WTC11 (cell line): ENCODE measurements at regions not wholly inside any gene's neighbourhood (a gene's known extent, or its start where the extent isn't known, plus 50 kb on each side); places are given as distances from the start of the nearest gene placed in this dataset.

ENCODE experiments used
- ATAC-seq: fragments of 200-7000 bp; cut with Tn5 transposase; 2 replicates; pipeline ENCODE4 v1.10.0; 2021; ENCODE audit warnings: mild to moderate bottlenecking, moderate library complexity
- CTCF ChIA-PET: fragments of 300-600 bp; sonication (Branson Sonifier 250); formaldehyde crosslinking; loops from one replicate; lab custom pipeline; 2021; ENCODE audit warnings: antibody characterized with exemption; lab: Charles Lee
- POLR2A ChIA-PET: fragments of 350-600 bp; sonication (Branson Sonifier 250); formaldehyde crosslinking; loops from one replicate; lab custom pipeline; 2021; ENCODE audit warnings: antibody characterized with exemption; lab: Charles Lee
- DNase-seq: peaks from one replicate; pipeline ENCODE4 v3.0.0; 2021; ENCODE audit warnings: low spot score
- H3K27ac Mint-ChIP-seq: 2 replicates; pipeline ENCODE4 v1.8.0; 2021; ENCODE audit warnings: mixed read lengths
- H3K27me3 Mint-ChIP-seq: 2 replicates; pipeline ENCODE4 v1.8.0; 2021; ENCODE audit warnings: low read depth, mild to moderate bottlenecking, moderate library complexity, mixed read lengths
- H3K36me3 Mint-ChIP-seq: 2 replicates; pipeline ENCODE4 v1.8.0; 2021; ENCODE audit warnings: mixed read lengths
- H3K4me1 Mint-ChIP-seq: 2 replicates; pipeline ENCODE4 v1.8.0; 2022; ENCODE audit warnings: mixed read lengths
- H3K4me3 Mint-ChIP-seq: 2 replicates; pipeline ENCODE4 v1.8.0; 2021; ENCODE audit warnings: mild to moderate bottlenecking, moderate library complexity, mixed read lengths
- H3K9me3 Mint-ChIP-seq: 2 replicates; pipeline ENCODE4 v1.8.0; 2021; ENCODE audit warnings: mixed read lengths
- CBFB ChIP-seq: sonication (generic); formaldehyde crosslinking; IDR thresholded peaks from 2 replicates; pipeline ENCODE4 v1.8.1; 2022; ENCODE audit warnings: mild to moderate bottlenecking, low read depth, missing genetic modification reagents
- CREM ChIP-seq: sonication (generic); formaldehyde crosslinking; IDR thresholded peaks from 2 replicates; pipeline ENCODE4 v1.8.1; 2022; ENCODE audit warnings: mild to moderate bottlenecking, missing genetic modification reagents, moderate library complexity
- ETV6 ChIP-seq: sonication (generic); formaldehyde crosslinking; IDR thresholded peaks from 2 replicates; pipeline ENCODE4 v1.8.1; 2022; ENCODE audit warnings: mild to moderate bottlenecking, missing genetic modification reagents
- FOXK1 ChIP-seq: sonication (generic); formaldehyde crosslinking; IDR thresholded peaks from 2 replicates; pipeline ENCODE4 v1.8.0; 2022; ENCODE audit warnings: mild to moderate bottlenecking, moderate library complexity, missing genetic modification reagents
- FOXP1 ChIP-seq: sonication (generic); formaldehyde crosslinking; IDR thresholded peaks from 2 replicates; pipeline ENCODE4 v1.8.0; 2022; ENCODE audit warnings: missing genetic modification reagents, mild to moderate bottlenecking, moderate library complexity, borderline replicate concordance
- HMGA2 ChIP-seq: fragments of 250-450 bp; sonication (Bioruptor Pico); IDR thresholded peaks from 2 replicates; pipeline ENCODE4 v1.4.0; 2021; ENCODE audit warnings: mild to moderate bottlenecking, moderate library complexity
- NFE2L1 ChIP-seq: sonication (generic); formaldehyde crosslinking; IDR thresholded peaks from 2 replicates; pipeline ENCODE4 v1.8.1; 2023; ENCODE audit warnings: missing genetic modification reagents
- RORB ChIP-seq: fragments of 250-450 bp; sonication (Bioruptor Pico); IDR thresholded peaks from 2 replicates; pipeline ENCODE4 v1.9.0; 2021; ENCODE audit warnings: mild to moderate bottlenecking
- SMAD3 ChIP-seq: sonication (generic); formaldehyde crosslinking; IDR thresholded peaks from 2 replicates; pipeline ENCODE4 v1.8.0; 2022; ENCODE audit warnings: missing genetic modification reagents, mild to moderate bottlenecking, borderline replicate concordance
- TEAD1 ChIP-seq: sonication (generic); formaldehyde crosslinking; IDR thresholded peaks from 2 replicates; pipeline ENCODE4 v1.8.0; 2022; ENCODE audit warnings: mild to moderate bottlenecking, missing genetic modification reagents
- ZNF671 ChIP-seq: fragments of 250-450 bp; sonication (Bioruptor Pico); IDR thresholded peaks from 2 replicates; pipeline ENCODE4 v1.8.0; 2021; ENCODE audit warnings: mild to moderate bottlenecking
- TF ChIP-seq, protein P1 (sequence below): sonication (generic); formaldehyde crosslinking; IDR thresholded peaks from 2 replicates; pipeline ENCODE4 v1.8.1; 2023; ENCODE audit warnings: mild to moderate bottlenecking, moderate library complexity, missing genetic modification reagents
- TF ChIP-seq, protein P2 (sequence below): fragments of 250-450 bp; sonication (Bioruptor Pico); IDR thresholded peaks from 2 replicates; pipeline ENCODE4 v1.9.0; 2021; ENCODE audit warnings: moderate library complexity, mild to moderate bottlenecking, inconsistent platforms, borderline replicate concordance
- TF ChIP-seq, protein P3 (sequence below): fragments of 250-450 bp; sonication (Bioruptor Pico); IDR thresholded peaks from 2 replicates; pipeline ENCODE4 v1.9.0; 2021; ENCODE audit warnings: mild to moderate bottlenecking, borderline replicate concordance
- TF ChIP-seq, protein P4 (sequence below): sonication (generic); formaldehyde crosslinking; IDR thresholded peaks from 2 replicates; pipeline ENCODE4 v1.8.0; 2022; ENCODE audit warnings: mild to moderate bottlenecking, missing genetic modification reagents
- TF ChIP-seq, protein P5 (sequence below): fragments of 250-450 bp; sonication (Bioruptor Pico); IDR thresholded peaks from 2 replicates; pipeline ENCODE4 v1.8.0; 2021; ENCODE audit warnings: mild to moderate bottlenecking
- TF ChIP-seq, protein P6 (sequence below): fragments of 250-450 bp; sonication (Bioruptor Pico); IDR thresholded peaks from 2 replicates; pipeline ENCODE4 v1.9.0; 2021; ENCODE audit warnings: mild to moderate bottlenecking
- TF ChIP-seq, protein P7 (sequence below): fragments of 200-600 bp; IDR thresholded peaks from 2 replicates; pipeline ENCODE4 v1.8.0; 2022; ENCODE audit warnings: antibody characterized with exemption
- TF ChIP-seq, protein P8 (sequence below): sonication (generic); formaldehyde crosslinking; conservative IDR thresholded peaks from 2 replicates; pipeline ENCODE4 v1.8.1; 2023; ENCODE audit warnings: mild to moderate bottlenecking, low read depth, missing genetic modification reagents, moderate library complexity

DNA sequence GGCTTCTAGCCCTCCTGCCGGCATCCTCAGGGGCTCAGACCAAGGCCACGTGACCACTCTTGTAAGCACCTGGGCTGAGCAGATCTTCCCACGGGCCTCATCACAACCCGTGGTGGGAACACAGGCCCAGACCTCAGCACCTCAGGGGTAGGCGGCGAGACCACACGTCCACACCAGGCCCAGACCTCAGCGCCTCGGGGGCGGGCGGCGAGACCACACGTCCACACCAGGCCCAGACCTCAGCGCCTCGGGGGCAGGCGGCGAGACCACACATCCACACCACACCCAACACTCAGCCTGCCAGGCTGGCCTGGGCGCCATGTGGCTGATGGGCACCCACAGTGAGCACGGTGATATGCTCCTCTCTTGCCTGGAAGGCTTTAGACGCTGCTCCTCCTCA, 334.4 kb upstream of the SALL3 start:
- Mint-ChIP-seq H3K27me3 (no peaks in the 10 kb centered on the region; the same call in none of the 2 replicates), H3K27ac (no peak overlapping the region)
- TF ChIP-seq, protein P1, sequence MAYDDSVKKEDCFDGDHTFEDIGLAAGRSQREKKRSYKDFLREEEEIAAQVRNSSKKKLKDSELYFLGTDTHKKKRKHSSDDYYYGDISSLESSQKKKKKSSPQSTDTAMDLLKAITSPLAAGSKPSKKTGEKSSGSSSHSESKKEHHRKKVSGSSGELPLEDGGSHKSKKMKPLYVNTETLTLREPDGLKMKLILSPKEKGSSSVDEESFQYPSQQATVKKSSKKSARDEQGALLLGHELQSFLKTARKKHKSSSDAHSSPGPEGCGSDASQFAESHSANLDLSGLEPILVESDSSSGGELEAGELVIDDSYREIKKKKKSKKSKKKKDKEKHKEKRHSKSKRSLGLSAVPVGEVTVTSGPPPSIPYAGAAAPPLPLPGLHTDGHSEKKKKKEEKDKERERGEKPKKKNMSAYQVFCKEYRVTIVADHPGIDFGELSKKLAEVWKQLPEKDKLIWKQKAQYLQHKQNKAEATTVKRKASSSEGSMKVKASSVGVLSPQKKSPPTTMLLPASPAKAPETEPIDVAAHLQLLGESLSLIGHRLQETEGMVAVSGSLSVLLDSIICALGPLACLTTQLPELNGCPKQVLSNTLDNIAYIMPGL (CRISPR knock-in tag): no peak
- TF ChIP-seq, protein P2, sequence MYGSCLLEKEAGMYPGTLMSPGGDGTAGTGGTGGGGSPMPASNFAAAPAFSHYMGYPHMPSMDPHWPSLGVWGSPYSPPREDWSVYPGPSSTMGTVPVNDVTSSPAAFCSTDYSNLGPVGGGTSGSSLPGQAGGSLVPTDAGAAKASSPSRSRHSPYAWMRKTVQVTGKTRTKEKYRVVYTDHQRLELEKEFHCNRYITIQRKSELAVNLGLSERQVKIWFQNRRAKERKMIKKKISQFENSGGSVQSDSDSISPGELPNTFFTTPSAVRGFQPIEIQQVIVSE (CRISPR knock-in tag): no peak
- TF ChIP-seq ZNF671 (CRISPR knock-in tag) (no peak), SMAD3 (CRISPR knock-in tag) (no peak), ETV6 (CRISPR knock-in tag) (no peak), HMGA2 (CRISPR knock-in tag) (no peak), TEAD1 (no peak), FOXP1 (CRISPR knock-in tag) (no peak), CREM (no peak), RORB (CRISPR knock-in tag) (no peak), NFE2L1 (no peak), FOXK1 (no peak), CBFB (CRISPR knock-in tag) (no peak)
- TF ChIP-seq, protein P3, sequence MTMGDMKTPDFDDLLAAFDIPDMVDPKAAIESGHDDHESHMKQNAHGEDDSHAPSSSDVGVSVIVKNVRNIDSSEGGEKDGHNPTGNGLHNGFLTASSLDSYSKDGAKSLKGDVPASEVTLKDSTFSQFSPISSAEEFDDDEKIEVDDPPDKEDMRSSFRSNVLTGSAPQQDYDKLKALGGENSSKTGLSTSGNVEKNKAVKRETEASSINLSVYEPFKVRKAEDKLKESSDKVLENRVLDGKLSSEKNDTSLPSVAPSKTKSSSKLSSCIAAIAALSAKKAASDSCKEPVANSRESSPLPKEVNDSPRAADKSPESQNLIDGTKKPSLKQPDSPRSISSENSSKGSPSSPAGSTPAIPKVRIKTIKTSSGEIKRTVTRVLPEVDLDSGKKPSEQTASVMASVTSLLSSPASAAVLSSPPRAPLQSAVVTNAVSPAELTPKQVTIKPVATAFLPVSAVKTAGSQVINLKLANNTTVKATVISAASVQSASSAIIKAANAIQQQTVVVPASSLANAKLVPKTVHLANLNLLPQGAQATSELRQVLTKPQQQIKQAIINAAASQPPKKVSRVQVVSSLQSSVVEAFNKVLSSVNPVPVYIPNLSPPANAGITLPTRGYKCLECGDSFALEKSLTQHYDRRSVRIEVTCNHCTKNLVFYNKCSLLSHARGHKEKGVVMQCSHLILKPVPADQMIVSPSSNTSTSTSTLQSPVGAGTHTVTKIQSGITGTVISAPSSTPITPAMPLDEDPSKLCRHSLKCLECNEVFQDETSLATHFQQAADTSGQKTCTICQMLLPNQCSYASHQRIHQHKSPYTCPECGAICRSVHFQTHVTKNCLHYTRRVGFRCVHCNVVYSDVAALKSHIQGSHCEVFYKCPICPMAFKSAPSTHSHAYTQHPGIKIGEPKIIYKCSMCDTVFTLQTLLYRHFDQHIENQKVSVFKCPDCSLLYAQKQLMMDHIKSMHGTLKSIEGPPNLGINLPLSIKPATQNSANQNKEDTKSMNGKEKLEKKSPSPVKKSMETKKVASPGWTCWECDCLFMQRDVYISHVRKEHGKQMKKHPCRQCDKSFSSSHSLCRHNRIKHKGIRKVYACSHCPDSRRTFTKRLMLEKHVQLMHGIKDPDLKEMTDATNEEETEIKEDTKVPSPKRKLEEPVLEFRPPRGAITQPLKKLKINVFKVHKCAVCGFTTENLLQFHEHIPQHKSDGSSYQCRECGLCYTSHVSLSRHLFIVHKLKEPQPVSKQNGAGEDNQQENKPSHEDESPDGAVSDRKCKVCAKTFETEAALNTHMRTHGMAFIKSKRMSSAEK: no peak
- TF ChIP-seq, protein P4, sequence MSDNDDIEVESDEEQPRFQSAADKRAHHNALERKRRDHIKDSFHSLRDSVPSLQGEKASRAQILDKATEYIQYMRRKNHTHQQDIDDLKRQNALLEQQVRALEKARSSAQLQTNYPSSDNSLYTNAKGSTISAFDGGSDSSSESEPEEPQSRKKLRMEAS: no peak
- TF ChIP-seq, protein P5, sequence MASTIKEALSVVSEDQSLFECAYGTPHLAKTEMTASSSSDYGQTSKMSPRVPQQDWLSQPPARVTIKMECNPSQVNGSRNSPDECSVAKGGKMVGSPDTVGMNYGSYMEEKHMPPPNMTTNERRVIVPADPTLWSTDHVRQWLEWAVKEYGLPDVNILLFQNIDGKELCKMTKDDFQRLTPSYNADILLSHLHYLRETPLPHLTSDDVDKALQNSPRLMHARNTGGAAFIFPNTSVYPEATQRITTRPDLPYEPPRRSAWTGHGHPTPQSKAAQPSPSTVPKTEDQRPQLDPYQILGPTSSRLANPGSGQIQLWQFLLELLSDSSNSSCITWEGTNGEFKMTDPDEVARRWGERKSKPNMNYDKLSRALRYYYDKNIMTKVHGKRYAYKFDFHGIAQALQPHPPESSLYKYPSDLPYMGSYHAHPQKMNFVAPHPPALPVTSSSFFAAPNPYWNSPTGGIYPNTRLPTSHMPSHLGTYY: no peak
- TF ChIP-seq, protein P6, sequence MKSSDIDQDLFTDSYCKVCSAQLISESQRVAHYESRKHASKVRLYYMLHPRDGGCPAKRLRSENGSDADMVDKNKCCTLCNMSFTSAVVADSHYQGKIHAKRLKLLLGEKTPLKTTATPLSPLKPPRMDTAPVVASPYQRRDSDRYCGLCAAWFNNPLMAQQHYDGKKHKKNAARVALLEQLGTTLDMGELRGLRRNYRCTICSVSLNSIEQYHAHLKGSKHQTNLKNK (CRISPR knock-in tag): no peak
- TF ChIP-seq, protein P7, sequence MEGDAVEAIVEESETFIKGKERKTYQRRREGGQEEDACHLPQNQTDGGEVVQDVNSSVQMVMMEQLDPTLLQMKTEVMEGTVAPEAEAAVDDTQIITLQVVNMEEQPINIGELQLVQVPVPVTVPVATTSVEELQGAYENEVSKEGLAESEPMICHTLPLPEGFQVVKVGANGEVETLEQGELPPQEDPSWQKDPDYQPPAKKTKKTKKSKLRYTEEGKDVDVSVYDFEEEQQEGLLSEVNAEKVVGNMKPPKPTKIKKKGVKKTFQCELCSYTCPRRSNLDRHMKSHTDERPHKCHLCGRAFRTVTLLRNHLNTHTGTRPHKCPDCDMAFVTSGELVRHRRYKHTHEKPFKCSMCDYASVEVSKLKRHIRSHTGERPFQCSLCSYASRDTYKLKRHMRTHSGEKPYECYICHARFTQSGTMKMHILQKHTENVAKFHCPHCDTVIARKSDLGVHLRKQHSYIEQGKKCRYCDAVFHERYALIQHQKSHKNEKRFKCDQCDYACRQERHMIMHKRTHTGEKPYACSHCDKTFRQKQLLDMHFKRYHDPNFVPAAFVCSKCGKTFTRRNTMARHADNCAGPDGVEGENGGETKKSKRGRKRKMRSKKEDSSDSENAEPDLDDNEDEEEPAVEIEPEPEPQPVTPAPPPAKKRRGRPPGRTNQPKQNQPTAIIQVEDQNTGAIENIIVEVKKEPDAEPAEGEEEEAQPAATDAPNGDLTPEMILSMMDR: no peak
- TF ChIP-seq, protein P8, sequence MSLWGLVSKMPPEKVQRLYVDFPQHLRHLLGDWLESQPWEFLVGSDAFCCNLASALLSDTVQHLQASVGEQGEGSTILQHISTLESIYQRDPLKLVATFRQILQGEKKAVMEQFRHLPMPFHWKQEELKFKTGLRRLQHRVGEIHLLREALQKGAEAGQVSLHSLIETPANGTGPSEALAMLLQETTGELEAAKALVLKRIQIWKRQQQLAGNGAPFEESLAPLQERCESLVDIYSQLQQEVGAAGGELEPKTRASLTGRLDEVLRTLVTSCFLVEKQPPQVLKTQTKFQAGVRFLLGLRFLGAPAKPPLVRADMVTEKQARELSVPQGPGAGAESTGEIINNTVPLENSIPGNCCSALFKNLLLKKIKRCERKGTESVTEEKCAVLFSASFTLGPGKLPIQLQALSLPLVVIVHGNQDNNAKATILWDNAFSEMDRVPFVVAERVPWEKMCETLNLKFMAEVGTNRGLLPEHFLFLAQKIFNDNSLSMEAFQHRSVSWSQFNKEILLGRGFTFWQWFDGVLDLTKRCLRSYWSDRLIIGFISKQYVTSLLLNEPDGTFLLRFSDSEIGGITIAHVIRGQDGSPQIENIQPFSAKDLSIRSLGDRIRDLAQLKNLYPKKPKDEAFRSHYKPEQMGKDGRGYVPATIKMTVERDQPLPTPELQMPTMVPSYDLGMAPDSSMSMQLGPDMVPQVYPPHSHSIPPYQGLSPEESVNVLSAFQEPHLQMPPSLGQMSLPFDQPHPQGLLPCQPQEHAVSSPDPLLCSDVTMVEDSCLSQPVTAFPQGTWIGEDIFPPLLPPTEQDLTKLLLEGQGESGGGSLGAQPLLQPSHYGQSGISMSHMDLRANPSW (CRISPR knock-in tag): no peak
- TF ChIP-seq, all 79 proteins: peak for 0
- ATAC-seq (no peak), DNase-seq (no peak)
- POLR2A ChIA-PET: no interaction called here
- no peak overlapping the region for H3K4me3 Mint-ChIP-seq
- peaks cover 6% of the 10 kb centered on the region; the same call in 1 of the 2 replicates for H3K4me1 Mint-ChIP-seq
- H3K36me3 Mint-ChIP-seq: peaks cover 31% of the 10 kb centered on the region
- H3K9me3 Mint-ChIP-seq: peaks cover 46% of the 10 kb centered on the region
- CTCF ChIA-PET: no interaction called here
